Body of pancreas (tissue), 4 donors: ENCODE measurements at regions not wholly inside any gene's neighbourhood (a gene's known extent, or its start where the extent isn't known, plus 50 kb on each side); places are given as distances from the start of the nearest gene placed in this dataset.

Source experiments
- CTCF ChIP-seq, 7 experiments: fragments of 450-650 bp in 4 of 7; fragments of 200-600 bp in 3 of 7; sonication (generic) in 3 of 7; IDR thresholded peaks; one replicate each; pipeline ENCODE4 v1.5.1; 2016 to 2019; ENCODE audit warnings: antibody characterized with exemption in 7 of 7
- POLR2A ChIP-seq, 3 donors: fragments of 450-650 bp; IDR thresholded peaks; one replicate each; pipeline ENCODE4 v1.6.1; 2016; ENCODE audit warnings: antibody characterized with exemption in 3 of 3, mild to moderate bottlenecking in 2 of 3

GRCh38 chr2:203590496-203590895 is 55.4 kb upstream of the RAPH1 start:
- TF ChIP-seq CTCF (IDR thresholded peaks at IDR 0.05) = no peak
- no peak for TF ChIP-seq POLR2A (IDR thresholded peaks at IDR 0.05)
